ENCODE measurements at regions not wholly inside any gene's neighbourhood (a gene's known extent, or its start where the extent isn't known, plus 50 kb on each side); places are given as distances from the start of the nearest gene placed in this dataset.

- TF ChIP-seq CTCF (conservative IDR thresholded peaks at IDR 0.05; ENCODE audit: low read length), result no peak
- no peak for TF ChIP-seq EZH2phosphoT487 (IDR thresholded peaks at IDR 0.05; ENCODE audit: borderline replicate concordance, low read depth, low read length)
- no peaks in the 10 kb centered on the region for H3K9me2 ChIP-seq (ENCODE audit: insufficient read depth, low read length)
- no peaks in the 10 kb centered on the region for H3K4me1 ChIP-seq (ENCODE audit: insufficient read depth, low read length, poor library complexity, severe bottlenecking)
- ChIA-PET CTCF (ENCODE audit: unreplicated experiment) (no interaction called here), POLR2A (no interaction called here)
- intact Hi-C loops (cut with micrococcal nuclease; ENCODE audit: unreplicated experiment), result no loop called here
- DNase-seq (ENCODE audit: low spot score), result no peak
- no peak overlapping the region for H2AFZ ChIP-seq (ENCODE audit: low read length)
- H4K20me1 ChIP-seq (ENCODE audit: insufficient read depth, low read length), result no peaks in the 10 kb centered on the region
- no peak overlapping the region for H3K4me3 ChIP-seq (ENCODE audit: low read depth, low read length, poor library complexity, severe bottlenecking)
- H3K36me3 ChIP-seq (ENCODE audit: insufficient read depth, low read length), result no peaks in the 10 kb centered on the region
- BruUV-seq (replicated peaks), result no TSS peak
- H3K27ac ChIP-seq (ENCODE audit: low read depth, low read length, poor library complexity, severe bottlenecking), result no peak overlapping the region
- H3K4me2 ChIP-seq (ENCODE audit: low read length), result no peak overlapping the region
- no peaks in the 10 kb centered on the region for H3K9me3 ChIP-seq (ENCODE audit: low read length)
- no peaks in the 10 kb centered on the region for H3K79me2 ChIP-seq (ENCODE audit: insufficient read depth, low read depth, low read length)
Measured at GRCh38 chr2:35104309-35104708, 1251.3 kb upstream of the CRIM1 start.

- DNase-seq (ENCODE audit: low spot score), result no peak
- Histone ChIP-seq H3K4me3 (ENCODE audit: low read depth, low read length, poor library complexity, severe bottlenecking) (no peak overlapping the region), H4K20me1 (ENCODE audit: insufficient read depth, low read length) (no peaks in the 10 kb centered on the region), H3K9me2 (ENCODE audit: insufficient read depth, low read length) (no peaks in the 10 kb centered on the region), H2AFZ (ENCODE audit: low read length) (no peak overlapping the region), H3K4me1 (ENCODE audit: insufficient read depth, low read length, poor library complexity, severe bottlenecking) (no peaks in the 10 kb centered on the region), H3K9me3 (ENCODE audit: low read length) (no peaks in the 10 kb centered on the region), H3K79me2 (ENCODE audit: insufficient read depth, low read depth, low read length) (no peaks in the 10 kb centered on the region), H3K36me3 (ENCODE audit: insufficient read depth, low read length) (no peaks in the 10 kb centered on the region), H3K27ac (ENCODE audit: low read depth, low read length, poor library complexity, severe bottlenecking) (no peak overlapping the region), H3K4me2 (ENCODE audit: low read length) (no peak overlapping the region)
- no peak for TF ChIP-seq CTCF (conservative IDR thresholded peaks at IDR 0.05; ENCODE audit: low read length)
- no peak for TF ChIP-seq EZH2phosphoT487 (IDR thresholded peaks at IDR 0.05; ENCODE audit: borderline replicate concordance, low read depth, low read length)
- ChIA-PET CTCF (ENCODE audit: unreplicated experiment) (no interaction called here), POLR2A (interaction anchor here (0.6 kb wide), 1 partner anchor 198 kb away, joined by 4 read pairs; no protein-coding TSS in a partner anchor)
- BruUV-seq (replicated peaks), result no TSS peak
- intact Hi-C loops (cut with micrococcal nuclease; ENCODE audit: unreplicated experiment), result no loop called here
Measured at GRCh38 chr2:35099342-35099741, 1256.2 kb upstream of the CRIM1 start.

GRCh38 chr2:35082072-35082471 lies 1273.5 kb upstream of the CRIM1 start:
- Histone ChIP-seq H3K79me2 (ENCODE audit: insufficient read depth, low read depth, low read length) (no peaks in the 10 kb centered on the region), H3K36me3 (ENCODE audit: insufficient read depth, low read length) (no peaks in the 10 kb centered on the region), H2AFZ (ENCODE audit: low read length) (no peak overlapping the region), H3K9me3 (ENCODE audit: low read length) (no peaks in the 10 kb centered on the region), H4K20me1 (ENCODE audit: insufficient read depth, low read length) (no peaks in the 10 kb centered on the region), H3K4me2 (ENCODE audit: low read length) (no peak overlapping the region), H3K4me1 (ENCODE audit: insufficient read depth, low read length, poor library complexity, severe bottlenecking) (no peaks in the 10 kb centered on the region), H3K9me2 (ENCODE audit: insufficient read depth, low read length) (no peaks in the 10 kb centered on the region), H3K4me3 (ENCODE audit: low read depth, low read length, poor library complexity, severe bottlenecking) (no peak overlapping the region), H3K27ac (ENCODE audit: low read depth, low read length, poor library complexity, severe bottlenecking) (no peak overlapping the region)
- intact Hi-C loops (cut with micrococcal nuclease; ENCODE audit: unreplicated experiment), result no loop called here
- TF ChIP-seq CTCF (conservative IDR thresholded peaks at IDR 0.05; ENCODE audit: low read length), result no peak
- TF ChIP-seq EZH2phosphoT487 (IDR thresholded peaks at IDR 0.05; ENCODE audit: borderline replicate concordance, low read depth, low read length), result no peak
- ChIA-PET CTCF (ENCODE audit: unreplicated experiment) (no interaction called here), POLR2A (no interaction called here)
- DNase-seq (ENCODE audit: low spot score), result no peak
- BruUV-seq (replicated peaks), result no TSS peak

All from OCI-LY7 (cell line).